Upper lobe of left lung (tissue), 4 donors: ENCODE measurements at regions not wholly inside any gene's neighbourhood (a gene's known extent, or its start where the extent isn't known, plus 50 kb on each side); places are given as distances from the start of the nearest gene placed in this dataset.

ENCODE experiments used
- CTCF ChIP-seq, 6 experiments: fragments of 450-650 bp in 4 of 6; fragments of 200-600 bp in 2 of 6; sonication (generic) in 2 of 6; IDR thresholded peaks; one replicate each; pipeline ENCODE4 v1.5.1; 2016 to 2019; ENCODE audit warnings: antibody characterized with exemption in 6 of 6
- EP300 ChIP-seq, 4 donors: sonication (generic); formaldehyde crosslinking; IDR thresholded peaks; one replicate each; pipeline ENCODE4 v1.5.1; 2017; ENCODE audit warnings: antibody characterized with exemption in 4 of 4, control low read depth in 2 of 4
- POLR2A ChIP-seq, 4 donors: fragments of 450-650 bp; IDR thresholded peaks; one replicate each; pipeline ENCODE4 v1.5.1; 2016 to 2017; ENCODE audit warnings: antibody characterized with exemption in 4 of 4, mild to moderate bottlenecking in 2 of 4
- POLR2AphosphoS5 ChIP-seq, 2 donors: sonication (generic); formaldehyde crosslinking; IDR thresholded peaks; one replicate each; pipeline ENCODE4 v1.5.1; 2017; ENCODE audit warnings: antibody characterized with exemption in 2 of 2

- TF ChIP-seq POLR2A (IDR thresholded peaks at IDR 0.05) (no peak), CTCF (IDR thresholded peaks at IDR 0.05) (no peak), EP300 (IDR thresholded peaks at IDR 0.05) (no peak), POLR2AphosphoS5 (IDR thresholded peaks at IDR 0.05) (no peak)
Measured at GRCh38 chr17:79160980-79161636, 86.5 kb downstream of the ENGASE start.
